ENCODE measurements at regions not wholly inside any gene's neighbourhood (a gene's known extent, or its start where the extent isn't known, plus 50 kb on each side); places are given as distances from the start of the nearest gene placed in this dataset.

DNA sequence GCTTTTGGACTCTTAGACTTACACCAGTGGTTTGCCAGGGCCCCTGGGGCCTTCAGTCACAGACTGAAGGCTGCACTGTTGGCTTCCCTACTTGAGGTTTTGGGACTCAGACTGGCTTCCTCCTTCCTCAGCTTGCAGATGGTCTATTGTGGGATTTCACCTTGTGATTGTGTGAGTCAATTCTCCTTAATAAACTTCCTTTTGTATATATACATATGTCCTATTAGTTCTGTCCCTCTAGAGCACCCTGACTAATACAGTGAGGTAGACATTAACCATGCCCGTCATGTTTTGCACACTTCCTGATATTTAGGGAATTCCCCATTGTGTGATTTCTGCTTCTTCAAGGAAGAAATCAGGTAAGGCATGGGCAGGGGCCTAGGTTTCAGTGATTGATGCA lies 147.8 kb upstream of the CA10 start:
- Mint-ChIP-seq H3K9me3 (ENCODE audit: unreplicated experiment) (peaks cover 3% of the 10 kb centered on the region), H3K27me3 (ENCODE audit: unreplicated experiment) (no peaks in the 10 kb centered on the region), H3K27ac (ENCODE audit: unreplicated experiment) (no peak overlapping the region), H3K4me3 (ENCODE audit: unreplicated experiment) (no peak overlapping the region), H3K36me3 (ENCODE audit: unreplicated experiment) (no peaks in the 10 kb centered on the region), H3K4me1 (ENCODE audit: unreplicated experiment) (no peaks in the 10 kb centered on the region)
- TF ChIP-seq CTCF (IDR thresholded peaks at IDR 0.05): no peak
- DNase-seq (ENCODE audit: extremely low spot score, unreplicated experiment): no peak

DNA sequence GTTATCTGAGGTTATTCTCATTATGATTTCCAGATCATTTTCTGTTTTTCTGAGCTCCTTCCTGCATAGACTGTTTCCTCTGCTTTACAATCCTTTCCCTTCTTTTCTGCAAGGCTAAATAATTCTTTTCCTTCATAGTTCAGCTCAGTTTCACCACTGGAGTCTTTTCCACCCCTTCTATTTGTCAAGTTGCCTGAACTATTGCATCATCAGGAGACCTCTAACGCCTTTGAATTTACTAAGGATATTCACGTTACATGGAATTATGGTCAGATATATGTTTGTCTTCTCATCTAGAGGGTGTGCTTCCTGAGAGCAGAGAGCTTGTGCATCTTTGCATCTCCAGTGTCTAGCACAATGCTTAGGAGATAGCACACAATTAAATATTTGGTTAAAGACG lies 140.4 kb upstream of the CA10 start:
- no peak for TF ChIP-seq CTCF (IDR thresholded peaks at IDR 0.05)
- Mint-ChIP-seq H3K4me1 (ENCODE audit: unreplicated experiment) (no peaks in the 10 kb centered on the region), H3K27me3 (ENCODE audit: unreplicated experiment) (no peaks in the 10 kb centered on the region), H3K4me3 (ENCODE audit: unreplicated experiment) (no peak overlapping the region), H3K36me3 (ENCODE audit: unreplicated experiment) (no peaks in the 10 kb centered on the region), H3K9me3 (ENCODE audit: unreplicated experiment) (no peaks in the 10 kb centered on the region), H3K27ac (ENCODE audit: unreplicated experiment) (no peak overlapping the region)
- no peak for DNase-seq (ENCODE audit: extremely low spot score, unreplicated experiment)

GRCh38 chr17:52297230-52298010 lies 138.9 kb upstream of the CA10 start:
- H3K27ac Mint-ChIP-seq (ENCODE audit: unreplicated experiment): no peak overlapping the region
- no peaks in the 10 kb centered on the region for H3K4me1 Mint-ChIP-seq (ENCODE audit: unreplicated experiment)
- no peak overlapping the region for H3K4me3 Mint-ChIP-seq (ENCODE audit: unreplicated experiment)
- TF ChIP-seq CTCF (IDR thresholded peaks at IDR 0.05): no peak
- no peaks in the 10 kb centered on the region for H3K9me3 Mint-ChIP-seq (ENCODE audit: unreplicated experiment)
- H3K36me3 Mint-ChIP-seq (ENCODE audit: unreplicated experiment): no peaks in the 10 kb centered on the region
- H3K27me3 Mint-ChIP-seq (ENCODE audit: unreplicated experiment): no peaks in the 10 kb centered on the region
- DNase-seq (ENCODE audit: extremely low spot score, unreplicated experiment): no peak

- Mint-ChIP-seq H3K4me3 (ENCODE audit: unreplicated experiment) (no peak overlapping the region), H3K27ac (ENCODE audit: unreplicated experiment) (no peak overlapping the region)
These were observed 135.8 kb upstream of the CA10 start for GRCh38 chr17:52294301-52294700.

DNA sequence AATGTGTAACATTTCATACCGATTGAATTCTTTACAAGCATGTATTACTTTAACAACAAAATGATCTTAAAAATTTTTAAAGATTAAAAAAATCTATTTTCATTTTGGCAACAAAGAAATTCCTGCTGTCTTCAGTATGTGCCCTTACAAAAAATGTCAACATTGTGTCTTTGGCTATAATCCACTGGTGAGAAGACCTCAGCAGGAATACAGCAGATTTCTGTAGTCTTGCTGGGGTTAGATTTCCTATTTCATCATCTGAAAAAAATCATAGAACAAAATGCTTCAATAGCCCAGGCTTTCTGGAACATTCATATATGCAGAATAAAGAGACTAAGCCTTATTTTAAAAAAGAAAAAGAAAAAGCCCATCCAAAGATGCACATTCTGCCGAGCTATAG lies 129.1 kb upstream of the CA10 start:
- DNase-seq (ENCODE audit: extremely low spot score, unreplicated experiment): no peak
- H3K4me3 Mint-ChIP-seq (ENCODE audit: unreplicated experiment): no peak overlapping the region
- H3K27me3 Mint-ChIP-seq (ENCODE audit: unreplicated experiment): no peaks in the 10 kb centered on the region
- H3K36me3 Mint-ChIP-seq (ENCODE audit: unreplicated experiment): no peaks in the 10 kb centered on the region
- no peak overlapping the region for H3K27ac Mint-ChIP-seq (ENCODE audit: unreplicated experiment)
- peaks cover 12% of the 10 kb centered on the region for H3K9me3 Mint-ChIP-seq (ENCODE audit: unreplicated experiment)
- H3K4me1 Mint-ChIP-seq (ENCODE audit: unreplicated experiment): no peaks in the 10 kb centered on the region
- TF ChIP-seq CTCF (IDR thresholded peaks at IDR 0.05): no peak

More at GRCh38 chr17:52294301-52294700, 135.8 kb upstream of the CA10 start:
- peaks cover 5% of the 10 kb centered on the region for H3K9me3 Mint-ChIP-seq (ENCODE audit: unreplicated experiment)
- no peak for TF ChIP-seq CTCF (IDR thresholded peaks at IDR 0.05)
- no peaks in the 10 kb centered on the region for H3K36me3 Mint-ChIP-seq (ENCODE audit: unreplicated experiment)
- no peaks in the 10 kb centered on the region for H3K4me1 Mint-ChIP-seq (ENCODE audit: unreplicated experiment)
- no peaks in the 10 kb centered on the region for H3K27me3 Mint-ChIP-seq (ENCODE audit: unreplicated experiment)
- DNase-seq (ENCODE audit: extremely low spot score, unreplicated experiment): no peak

Data from osteocyte (in vitro differentiated cells).